ENCODE measurements at regions not wholly inside any gene's neighbourhood (a gene's known extent, or its start where the extent isn't known, plus 50 kb on each side); places are given as distances from the start of the nearest gene placed in this dataset.

DNA sequence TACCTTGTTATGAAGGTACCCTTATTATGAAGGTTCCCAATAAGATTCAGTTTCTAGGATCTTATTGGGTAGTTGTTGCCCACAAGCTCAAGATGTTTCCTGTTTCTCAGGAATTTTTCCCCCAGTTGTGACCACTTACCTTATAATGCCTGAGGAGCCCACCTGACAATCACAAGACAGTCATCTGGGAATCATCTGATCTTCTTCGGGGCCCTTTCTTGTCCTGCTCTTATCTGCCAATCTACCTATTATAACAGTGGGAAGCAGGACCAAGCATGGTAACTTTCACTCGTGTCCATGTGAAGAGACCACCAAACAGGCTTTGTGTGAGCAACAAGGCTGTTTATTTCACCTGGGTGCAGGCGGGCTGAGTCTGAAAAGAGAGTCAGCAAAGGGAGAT, 825.5 kb downstream of the BCL11B start:
- no peak for DNase-seq

DNA sequence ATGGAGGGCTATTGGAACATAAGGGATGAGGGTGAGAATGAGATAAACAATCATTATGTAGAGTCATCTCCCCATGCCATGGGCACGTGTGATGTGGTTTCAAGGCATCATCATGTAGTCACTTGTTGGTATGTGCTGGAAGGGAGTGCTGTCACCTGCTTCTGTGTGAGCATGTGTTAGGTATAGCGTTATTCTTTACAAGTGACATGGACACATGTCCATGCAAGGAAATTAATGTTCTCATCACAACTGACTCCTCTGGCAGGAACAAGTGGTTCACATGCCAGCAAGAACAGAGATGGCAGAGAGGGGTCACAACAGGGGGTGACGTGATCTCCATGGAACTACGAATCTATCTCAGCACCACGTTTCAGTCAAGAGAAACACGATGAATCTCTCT, 815.8 kb downstream of the BCL11B start:
- no peak for DNase-seq

DNA sequence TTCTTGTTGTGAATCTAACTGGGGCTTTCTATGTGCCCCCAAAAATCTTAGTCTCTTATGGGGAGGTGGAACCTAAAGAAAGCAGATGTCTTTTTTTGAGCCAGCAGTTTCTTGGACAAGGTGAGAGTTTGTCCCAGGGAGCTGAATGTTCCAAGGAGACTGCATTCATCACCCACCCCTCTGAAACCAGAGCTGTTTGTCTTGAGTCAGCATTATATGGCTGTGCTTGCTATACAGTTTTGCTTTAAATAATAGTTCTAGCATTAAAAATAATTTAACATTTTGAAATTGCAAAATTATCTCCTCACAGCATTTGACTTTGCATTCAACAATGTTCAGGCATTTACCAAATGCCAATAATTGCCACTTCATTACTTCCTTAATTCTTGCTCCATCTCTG, 813.3 kb downstream of the BCL11B start:
- no peak for DNase-seq

DNA sequence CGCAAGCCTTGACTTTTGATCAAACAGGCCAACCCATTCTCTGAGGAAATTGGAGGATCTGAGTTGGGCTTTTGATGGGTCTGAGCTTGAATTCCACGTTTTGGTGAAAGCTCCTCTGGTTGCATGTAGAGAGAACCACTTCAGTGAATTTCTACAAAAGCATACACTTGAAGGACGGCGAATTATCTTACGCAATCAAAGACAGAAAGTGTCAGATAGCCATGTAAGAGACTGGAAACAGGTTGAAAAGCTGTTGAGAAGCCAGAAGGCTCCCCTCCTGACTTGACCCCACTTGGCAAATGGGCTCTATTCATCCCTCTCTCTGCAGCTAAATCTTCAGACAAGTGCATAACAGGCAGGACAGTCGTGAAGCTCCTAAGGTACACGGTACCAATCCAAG, 809.1 kb downstream of the BCL11B start:
- DNase-seq: no peak

DNA sequence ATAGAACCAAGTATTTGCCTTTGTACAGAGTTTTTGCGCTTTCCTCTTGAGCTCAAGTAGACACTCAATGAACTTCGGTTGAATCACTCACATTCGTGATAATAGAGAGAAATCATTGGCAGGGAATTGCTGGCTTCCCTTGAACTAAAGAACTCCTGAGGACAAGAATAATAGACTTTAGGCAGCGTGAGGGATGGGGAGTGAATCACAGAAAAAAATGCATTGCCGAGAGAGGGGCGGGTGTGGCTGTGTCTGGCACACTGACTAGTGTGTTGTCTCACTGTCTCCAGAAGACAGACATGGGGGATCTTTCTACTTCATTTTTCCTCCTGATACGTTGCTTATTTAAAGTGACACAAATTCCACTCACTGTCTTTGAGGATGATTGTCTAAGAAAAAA, 805.2 kb downstream of the BCL11B start:
- DNase-seq: no peak

DNA sequence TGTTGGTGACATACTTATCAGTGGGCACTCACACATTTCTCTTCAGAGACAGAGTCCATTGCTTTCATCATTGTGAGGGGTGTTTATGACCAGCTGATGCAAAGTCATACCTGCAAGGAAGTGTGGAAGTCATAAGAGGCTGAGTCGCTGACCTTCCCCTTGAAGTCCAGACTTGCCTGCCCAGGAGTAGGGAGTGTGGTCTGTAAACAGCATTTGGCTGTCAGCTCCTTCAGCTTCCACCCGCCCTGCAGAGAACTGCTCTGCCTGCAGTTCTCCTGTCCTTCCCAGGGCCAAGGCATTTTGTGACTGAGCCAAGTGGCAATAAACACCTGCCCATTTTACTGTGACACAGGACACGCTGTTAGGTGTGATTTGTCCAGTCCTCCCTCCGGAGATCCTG, 801.3 kb downstream of the BCL11B start:
- DNase-seq: no peak

DNA sequence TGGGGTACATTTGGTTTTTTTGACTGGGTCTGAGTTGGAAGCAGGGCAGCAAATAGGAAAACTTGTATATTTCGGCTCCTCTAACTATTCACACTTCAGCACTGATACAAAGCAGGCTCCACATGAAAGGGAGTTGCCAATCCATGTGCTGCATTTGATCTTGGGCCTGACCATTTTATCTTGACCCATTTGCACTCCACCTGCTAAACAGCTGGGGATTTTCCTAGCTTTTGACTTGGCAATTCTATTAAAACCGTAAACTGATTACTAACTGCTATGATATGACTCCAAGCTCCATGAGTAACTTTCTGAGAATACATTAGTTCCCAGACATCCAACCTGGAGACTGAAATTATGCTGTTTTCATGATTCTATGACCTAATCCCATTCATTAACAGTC, 797.1 kb downstream of the BCL11B start:
- DNase-seq: no peak

DNA sequence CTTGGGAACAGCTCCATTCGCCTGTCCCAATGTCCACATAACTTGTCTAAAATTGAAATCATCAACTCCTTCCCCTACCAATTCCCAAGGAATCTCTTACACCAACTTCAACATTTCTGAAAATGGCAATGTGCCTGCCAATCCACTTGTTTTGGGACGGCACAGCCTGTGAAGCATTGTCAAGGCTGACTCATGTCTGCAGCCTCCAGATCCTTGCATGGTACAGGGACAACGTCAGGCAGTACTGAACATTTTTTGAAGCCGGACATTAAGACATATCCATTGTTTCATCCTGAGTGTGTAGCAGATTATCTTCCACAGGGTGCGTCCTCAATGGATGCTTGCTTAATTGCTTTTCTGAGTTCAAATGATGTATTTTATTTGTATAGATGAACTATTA, 794.1 kb downstream of the BCL11B start:
- DNase-seq: no peak

DNA sequence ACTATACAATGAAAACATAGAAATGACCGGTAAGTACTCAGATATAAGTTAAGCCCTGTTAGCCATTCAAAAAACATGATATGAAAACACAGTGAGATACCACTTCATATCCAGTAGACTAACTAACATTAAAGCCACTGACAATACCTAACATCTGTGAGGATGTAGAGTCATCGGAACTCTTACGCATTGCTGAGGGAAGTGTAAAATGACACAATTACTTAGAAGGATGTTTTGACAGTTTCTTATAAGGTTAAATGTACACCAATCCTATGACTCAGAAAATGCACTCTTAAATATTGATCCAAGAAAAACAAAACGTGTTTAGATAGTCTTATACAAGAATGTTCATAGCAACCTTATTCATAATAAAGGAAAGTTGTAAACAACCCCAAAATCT, 782.9 kb downstream of the BCL11B start:
- DNase-seq: no peak

DNA sequence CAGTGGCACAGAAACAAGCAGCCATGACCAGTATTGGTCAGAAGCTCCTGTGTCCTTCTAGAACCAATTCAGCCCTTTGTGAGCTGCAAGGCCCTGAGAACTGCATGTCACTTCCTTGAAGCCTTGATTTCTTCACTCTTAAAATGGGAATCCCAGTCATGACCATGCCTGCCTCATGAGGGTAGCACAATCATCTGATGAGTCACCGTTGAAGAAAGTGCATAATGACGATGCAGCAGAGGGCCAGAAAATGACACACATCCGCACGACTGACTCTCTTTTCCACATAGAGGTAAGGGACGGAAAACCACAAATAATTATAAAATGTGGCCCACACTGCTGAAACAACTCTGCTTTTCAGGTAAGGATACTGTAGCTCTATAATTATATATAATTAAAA, 777.4 kb downstream of the BCL11B start:
- DNase-seq: no peak

DNA sequence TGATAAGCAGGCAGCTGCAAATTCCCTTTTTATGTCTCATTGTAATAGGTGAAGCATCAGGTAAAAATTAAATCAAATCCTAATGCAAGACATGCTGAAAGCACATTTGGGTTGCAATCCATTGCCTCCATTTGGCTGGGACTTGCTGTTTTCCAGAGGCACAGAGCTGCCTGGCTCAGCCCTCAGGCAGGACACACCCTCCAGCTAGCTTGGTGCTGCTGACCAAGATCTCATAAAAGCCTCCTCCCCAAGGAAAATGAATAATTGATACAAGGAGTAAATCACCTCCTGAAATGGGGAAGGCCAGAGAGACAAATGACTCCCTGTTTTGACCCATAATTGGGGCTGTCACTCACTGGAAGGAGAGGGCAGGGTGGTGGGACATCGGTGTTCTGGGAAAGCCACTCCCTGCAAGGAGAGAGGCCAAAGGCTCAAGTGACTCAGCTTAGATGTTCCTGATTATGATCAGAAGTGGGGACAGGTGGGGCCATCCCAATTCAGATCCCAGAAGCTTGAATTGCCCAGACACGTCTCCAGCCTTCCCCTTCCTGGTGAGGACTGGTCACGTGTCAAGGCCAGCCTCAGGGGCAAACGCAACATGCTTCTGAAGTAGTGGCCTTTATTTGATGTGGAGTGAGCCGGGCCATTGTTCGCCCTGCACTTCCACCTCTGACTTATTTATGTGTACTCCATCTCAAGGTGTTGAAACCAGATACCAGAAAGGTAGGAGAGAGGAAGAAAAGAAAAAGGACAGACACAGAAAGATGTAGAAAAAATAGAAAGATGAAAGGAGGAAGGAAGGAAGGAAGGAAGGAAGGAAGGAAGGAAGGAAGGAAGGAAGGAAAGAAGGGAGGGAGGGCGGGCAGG, 773.7 kb downstream of the BCL11B start:
- no peak for DNase-seq

DNA sequence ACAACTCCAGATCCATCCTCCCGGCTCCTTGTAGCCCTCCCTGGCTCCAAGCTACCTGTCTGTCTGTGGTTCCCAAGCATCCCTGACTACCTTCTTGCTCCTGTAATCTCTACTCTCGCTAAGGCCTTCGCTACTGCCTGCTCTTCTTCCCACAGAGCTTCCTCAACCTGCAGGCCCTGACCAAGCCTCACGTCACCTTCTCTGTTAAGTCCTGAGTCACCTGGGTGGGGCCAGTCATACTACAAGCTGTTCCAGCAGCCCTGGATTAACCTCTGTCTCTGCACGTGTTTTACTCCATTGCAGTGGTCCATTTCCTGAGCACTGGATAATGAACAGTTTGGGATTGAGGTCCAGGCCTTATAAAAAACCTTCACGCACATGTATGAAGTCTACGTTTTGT, 770.7 kb downstream of the BCL11B start:
- no peak for DNase-seq

DNA sequence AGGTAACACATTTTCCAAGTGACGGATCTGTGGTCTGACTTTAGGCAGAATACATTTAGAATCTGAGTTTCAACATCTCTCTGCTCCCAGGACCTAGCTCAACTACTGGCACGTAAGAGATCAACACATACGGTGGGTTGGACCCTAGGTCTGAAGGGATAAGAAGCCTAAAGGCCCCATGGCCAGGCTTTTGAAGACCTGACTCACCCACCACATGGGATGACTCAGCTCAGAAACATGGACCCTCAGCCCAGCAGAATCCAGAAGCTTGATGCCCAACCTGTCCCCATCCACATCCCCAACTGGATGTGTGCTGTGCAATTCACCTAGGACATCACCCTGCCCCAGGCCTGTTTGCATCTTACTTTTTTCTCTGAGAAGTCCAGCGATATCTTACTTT, 770.2 kb downstream of the BCL11B start:
- DNase-seq: no peak

DNA sequence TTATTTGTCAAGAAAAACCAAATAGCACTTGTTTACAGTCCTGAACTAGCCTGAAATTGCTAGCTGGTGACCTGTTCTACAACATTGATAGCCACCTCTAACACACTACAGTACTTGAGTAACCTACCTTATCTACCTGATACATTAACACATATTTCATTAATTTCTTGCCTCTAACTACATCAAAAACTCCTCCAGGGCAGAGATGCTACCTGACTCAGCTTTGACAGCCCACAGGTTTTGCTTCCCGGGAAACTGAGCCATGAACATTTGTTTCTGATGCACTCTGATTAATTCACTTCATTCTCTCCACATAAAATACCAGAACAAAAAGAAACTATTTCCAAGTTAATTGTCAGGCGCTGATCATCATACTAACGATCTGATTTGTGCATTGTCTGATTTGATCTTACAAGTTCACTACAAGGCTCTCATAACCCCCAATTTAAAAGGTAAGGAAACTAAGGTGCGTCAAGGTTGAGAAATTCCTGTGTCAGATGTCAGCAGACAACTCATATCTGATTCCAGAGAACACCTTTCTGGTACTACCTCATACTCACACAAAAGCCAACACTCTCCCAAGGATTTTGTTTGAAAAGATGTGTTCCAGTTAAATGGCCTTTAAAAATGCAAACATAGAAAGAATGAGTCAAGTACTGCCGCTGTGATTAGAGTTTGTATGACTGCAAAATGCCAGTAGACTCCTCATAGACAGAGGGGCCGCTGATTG, 768.7 kb downstream of the BCL11B start:
- DNase-seq: no peak

DNA sequence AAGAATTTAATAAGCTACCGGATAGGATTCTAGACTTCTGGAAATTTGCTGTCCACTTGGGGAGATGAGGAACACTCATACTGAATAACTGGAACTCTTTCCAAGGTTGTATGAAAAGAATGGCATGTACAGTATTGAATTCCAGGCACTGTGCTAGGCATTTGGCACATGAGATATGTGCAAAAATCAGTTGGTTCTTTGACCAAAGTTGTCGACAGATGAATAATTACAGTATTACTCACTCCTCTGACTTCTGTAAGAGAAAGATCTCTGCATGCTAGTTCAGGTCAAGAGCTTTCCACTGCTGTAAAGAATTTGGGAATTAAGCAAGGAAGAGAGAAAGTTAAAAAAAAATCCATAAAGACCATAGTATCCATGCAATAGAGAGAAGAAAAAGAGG, 764.7 kb downstream of the BCL11B start:
- DNase-seq: no peak

DNA sequence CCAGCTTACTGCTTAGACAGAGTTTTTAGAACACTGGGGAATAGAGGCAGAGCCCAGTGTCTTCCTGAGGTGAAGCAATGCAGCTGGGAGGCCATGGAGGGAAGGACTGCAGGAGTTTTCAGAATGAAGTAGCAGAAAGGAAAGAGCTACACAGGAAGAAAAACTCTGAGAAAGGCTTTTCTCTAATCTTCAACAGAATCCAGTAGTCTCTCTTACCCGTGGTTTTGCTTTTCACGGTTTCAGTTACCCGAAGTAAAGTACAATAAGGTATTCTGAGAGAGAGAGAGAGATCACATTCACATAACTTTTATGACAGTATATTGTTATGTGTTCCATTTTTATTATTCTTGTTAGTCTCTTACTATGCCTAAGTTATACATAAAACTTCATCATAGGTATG, 761.6 kb downstream of the BCL11B start:
- no peak for DNase-seq

DNA sequence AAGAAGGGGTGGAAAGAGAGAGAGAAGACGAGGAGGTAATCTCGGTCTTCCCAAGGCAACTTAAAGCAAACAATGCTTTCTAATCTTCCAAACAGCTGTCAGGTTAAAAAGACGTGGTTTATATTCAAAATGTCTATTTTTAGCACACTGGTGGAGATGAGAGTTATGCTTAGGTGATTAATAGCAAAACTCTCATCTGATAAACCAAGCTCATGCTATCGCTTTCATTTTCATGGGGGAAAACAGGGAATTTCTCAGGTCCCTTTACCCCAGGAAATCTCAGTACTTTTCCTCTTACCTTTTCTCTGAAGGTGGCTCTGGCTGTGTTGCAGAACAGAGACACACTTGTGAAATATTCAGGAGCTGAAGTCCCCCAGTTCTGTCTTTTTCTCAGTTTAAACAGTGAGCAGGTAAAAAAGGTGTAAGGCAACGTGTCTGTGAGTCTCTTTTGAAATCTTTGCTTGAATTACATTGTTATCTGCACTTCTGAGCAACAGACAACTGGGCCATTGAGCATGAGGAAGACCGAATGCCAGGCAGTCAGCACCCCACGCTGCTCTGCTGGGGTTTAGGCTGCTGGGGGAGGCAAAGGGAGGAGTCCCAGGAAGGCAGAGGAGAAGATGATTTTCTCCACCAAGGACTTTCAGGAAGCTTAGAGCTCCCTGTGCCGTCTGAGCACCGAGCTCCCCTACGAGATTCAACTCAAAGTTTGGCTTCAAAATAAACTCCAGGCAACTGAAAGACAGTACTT, 759.3 kb downstream of the BCL11B start:
- DNase-seq: peak in 1 of 6 experiments; percentile 9

DNA sequence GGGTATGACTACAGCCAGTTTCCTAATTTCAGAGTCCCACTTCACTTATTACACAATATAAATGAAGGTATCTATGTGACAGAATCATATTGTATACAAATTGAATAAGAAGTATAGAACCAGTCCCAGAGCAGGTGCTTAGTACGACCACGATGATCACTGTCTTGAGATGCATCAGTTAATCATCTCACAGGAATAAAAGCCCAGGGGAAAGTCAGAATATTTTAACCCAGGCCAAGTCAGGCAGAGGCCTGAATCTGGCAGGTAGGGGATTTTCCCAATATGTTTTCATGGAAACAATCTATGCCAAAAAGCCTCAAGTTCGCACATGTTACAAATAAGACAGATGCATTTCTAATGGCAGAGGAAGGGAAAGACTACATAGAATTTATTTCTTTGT, 758.4 kb downstream of the BCL11B start:
- no peak for DNase-seq

DNA sequence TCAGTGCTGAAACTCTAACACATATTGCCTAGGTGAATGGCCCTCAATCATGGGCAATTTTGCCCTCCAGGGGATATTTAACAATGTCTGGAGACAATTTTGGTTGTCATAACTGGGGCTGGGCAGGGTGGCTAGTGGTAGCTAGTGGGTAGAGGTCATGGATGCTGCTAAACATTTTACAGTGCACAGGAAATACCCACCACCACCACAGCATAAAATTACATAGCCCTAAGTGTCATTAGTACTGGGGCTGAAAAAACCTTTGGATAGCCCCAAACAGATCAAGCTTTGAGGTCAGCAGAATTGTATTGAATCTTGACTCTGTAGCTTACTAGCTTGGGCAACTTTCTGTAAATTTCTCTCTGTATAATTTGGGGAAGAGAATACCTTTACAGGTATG, 758.0 kb downstream of the BCL11B start:
- DNase-seq: no peak

DNA sequence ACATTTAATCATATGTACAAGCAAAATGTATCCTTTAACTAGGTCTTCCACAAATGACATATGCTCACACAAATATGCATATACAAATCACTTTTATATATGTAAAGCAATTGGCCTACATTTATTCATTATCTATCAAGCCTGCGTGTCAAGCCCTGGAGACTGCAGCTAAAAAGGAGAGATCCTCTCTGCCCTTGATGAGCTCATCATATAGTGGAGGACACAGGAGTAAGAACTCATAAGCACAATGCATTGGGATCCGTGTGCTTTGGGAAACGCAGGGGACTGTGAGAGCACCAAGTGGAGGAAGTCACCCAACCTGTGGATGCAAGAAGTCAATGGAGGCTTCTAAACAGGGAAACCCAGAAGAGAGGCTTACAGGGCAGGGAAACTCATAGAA, 735.7 kb downstream of the BCL11B start:
- DNase-seq: no peak

DNA sequence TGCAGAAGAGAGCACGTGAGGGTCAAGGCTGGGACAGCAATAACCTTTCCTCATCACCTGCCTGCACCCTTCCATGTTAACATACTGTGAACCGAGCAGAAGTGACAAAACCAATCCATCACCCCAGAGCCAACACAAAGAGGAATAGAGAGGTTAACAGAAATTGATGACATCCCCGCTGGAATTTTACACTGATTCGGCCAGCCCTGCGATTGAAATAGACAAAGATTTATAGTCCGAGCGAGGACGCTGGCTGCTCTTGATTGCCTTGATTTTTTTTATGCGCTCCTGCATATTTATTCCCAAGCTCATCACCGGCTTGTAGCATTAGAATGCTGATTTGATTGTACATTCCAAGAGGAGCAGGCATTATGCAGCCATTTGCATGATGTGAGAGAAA, 729.7 kb downstream of the BCL11B start:
- no peak for DNase-seq

DNA sequence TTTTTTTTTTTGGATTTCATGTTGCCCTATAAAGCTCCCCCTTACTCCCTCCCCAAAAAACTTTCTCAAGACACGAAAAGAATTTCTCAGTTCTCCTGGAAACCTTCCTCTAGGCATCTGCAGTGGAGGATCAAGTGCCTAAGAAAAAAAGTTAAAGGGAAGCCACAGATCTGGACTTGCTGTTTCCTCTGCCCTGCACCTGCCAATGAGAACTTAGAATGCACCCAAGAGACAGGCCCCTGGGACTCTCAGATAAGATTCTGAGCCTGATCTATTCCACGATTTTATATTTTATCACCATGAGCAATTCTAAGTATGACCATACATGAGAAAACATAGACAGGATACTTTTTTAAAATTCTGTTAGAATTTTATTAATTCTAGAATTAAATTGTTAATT, 728.9 kb downstream of the BCL11B start:
- no peak for DNase-seq

DNA sequence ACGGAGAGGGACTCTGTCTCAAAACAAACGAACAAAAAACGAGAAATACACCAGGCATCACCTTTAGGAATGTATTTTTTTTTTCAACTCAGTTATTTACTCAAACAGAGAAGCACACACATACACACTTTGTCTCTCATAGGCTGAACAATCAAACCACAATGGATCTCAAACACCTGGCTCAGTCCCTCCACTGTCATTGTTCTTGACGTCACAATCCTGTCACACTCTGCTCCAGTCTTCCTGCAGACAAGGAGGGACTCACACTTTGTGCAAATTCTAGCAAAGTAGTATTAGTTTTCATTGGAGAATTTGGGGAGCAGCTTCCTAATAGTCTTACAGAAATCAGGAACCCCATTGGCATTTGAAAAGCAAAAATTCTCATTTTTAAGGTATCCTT, 727.8 kb downstream of the BCL11B start:
- DNase-seq: no peak

DNA sequence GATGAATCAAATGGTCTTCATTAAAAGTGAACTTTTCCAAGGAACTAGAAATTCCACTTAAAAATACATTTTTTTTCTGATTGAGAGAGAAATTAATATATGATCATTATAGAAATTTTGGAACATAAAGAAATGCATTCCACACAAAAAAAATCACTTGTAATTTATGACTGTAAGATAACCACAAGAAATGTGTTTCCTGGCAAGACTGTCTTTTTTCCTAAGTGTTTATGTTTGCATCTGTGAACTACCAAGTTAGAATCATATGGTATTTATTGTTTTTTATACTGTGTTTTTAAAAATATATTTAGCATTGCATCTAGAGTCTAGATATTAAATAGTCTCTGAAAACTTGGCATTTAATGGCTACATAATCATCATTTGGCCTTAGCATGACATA, 726.8 kb downstream of the BCL11B start:
- no peak for DNase-seq
